ENCODE measurements at regions not wholly inside any gene's neighbourhood (a gene's known extent, or its start where the extent isn't known, plus 50 kb on each side); places are given as distances from the start of the nearest gene placed in this dataset.

GRCh38 chr1:57819893-57820292 is 396.0 kb upstream of the DAB1 start:
- TF ChIP-seq CTCF (IDR thresholded peaks at IDR 0.05) (no peak), ZFX (IDR thresholded peaks at IDR 0.05; ENCODE audit: borderline replicate concordance) (no peak)
- no peak overlapping the region for H3K27ac ChIP-seq

GRCh38 chr1:57803586-57803985 is 379.7 kb upstream of the DAB1 start:
- H3K27ac ChIP-seq, result no peak overlapping the region
- TF ChIP-seq CTCF (IDR thresholded peaks at IDR 0.05), result no peak
- TF ChIP-seq ZFX (IDR thresholded peaks at IDR 0.05; ENCODE audit: borderline replicate concordance), result no peak

DNA sequence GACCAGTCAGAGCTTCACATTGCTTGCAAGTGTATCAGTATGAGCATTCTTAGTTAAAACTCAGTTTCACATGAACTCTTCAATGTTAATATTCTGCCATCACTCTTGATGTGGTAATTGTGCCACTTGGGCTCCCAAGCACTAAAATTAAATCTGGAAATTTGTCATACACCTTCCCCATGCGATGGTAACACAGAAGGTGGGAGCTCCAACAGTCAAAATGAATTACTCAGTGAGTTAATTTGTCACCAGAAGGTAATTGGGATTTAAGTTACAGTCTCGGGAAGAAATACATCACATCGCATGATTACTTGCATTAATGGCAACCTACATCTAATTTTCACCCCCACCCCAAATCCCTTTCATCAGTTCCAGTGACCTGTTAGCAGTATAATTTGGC is 376.5 kb upstream of the DAB1 start:
- TF ChIP-seq CTCF (IDR thresholded peaks at IDR 0.05) (no peak), ZFX (IDR thresholded peaks at IDR 0.05; ENCODE audit: borderline replicate concordance) (no peak)
- no peak overlapping the region for H3K27ac ChIP-seq

- no peak overlapping the region for H3K27ac ChIP-seq
- TF ChIP-seq CTCF (IDR thresholded peaks at IDR 0.05), result no peak
These were observed 375.7 kb upstream of the DAB1 start for GRCh38 chr1:57799490-57800115.

DNA sequence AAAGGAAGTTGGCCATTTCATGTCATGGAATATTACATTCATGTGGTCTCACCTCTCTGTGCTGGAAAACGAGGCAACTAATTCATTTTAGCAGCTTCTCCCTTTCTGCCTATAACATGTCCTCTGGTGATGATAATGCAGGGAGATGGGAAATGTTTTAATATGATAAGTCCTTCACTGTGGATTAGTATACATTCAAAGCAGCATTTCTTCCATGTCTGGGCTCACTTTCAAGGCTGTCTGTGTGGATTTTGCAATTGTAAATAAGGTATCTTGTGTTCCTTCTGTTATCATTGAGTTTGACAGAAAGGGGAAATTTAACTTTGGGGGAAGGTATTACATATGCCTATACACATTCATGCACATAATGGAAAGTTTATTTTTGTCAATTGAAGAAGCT is 374.7 kb upstream of the DAB1 start:
- TF ChIP-seq ZFX (IDR thresholded peaks at IDR 0.05; ENCODE audit: borderline replicate concordance) (no peak), CTCF (IDR thresholded peaks at IDR 0.05) (no peak)
- no peak overlapping the region for H3K27ac ChIP-seq

DNA sequence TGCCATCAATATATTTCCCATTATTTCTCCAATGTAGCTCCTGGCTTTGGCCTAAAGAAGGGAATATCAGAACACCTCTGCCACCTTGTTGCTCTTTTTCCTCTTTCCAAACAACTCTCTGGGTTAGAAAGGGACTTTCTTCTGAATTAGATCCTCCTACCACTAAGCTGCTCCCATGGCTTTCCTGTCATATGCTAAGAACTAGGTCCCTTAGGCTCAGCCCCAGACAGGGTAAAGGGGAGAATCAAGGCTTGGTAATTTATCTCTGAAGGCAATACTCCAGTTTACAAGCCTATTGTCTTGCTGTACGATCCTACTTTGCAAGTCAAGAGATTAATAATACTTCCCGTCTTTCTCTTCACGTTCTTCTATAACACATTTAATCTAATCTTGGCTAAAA is 373.2 kb upstream of the DAB1 start:
- no peak for TF ChIP-seq CTCF (IDR thresholded peaks at IDR 0.05)
- no peak for TF ChIP-seq ZFX (IDR thresholded peaks at IDR 0.05; ENCODE audit: borderline replicate concordance)
- H3K27ac ChIP-seq, result no peak overlapping the region

DNA sequence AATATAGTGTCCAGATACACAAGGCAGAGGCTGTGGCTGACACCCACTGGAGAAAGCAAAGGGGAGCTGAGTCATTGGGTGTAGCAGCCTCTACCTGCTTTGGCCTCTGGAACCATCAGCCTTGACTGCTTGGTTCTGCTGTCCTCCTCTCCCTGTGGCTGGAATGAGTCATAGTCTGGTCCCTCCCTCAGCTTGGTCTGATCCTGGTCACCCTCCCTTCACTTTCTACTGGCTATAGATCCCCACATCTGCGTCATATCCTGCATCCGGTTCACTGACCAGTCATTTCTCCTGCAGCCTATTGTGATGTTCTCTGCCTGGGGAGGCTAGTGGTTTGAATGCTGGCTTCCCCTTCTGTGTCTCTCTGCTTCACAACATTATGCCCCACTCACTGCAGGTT is 372.8 kb upstream of the DAB1 start:
- TF ChIP-seq CTCF (IDR thresholded peaks at IDR 0.05) (no peak), ZFX (IDR thresholded peaks at IDR 0.05; ENCODE audit: borderline replicate concordance) (no peak)
- no peak overlapping the region for H3K27ac ChIP-seq

Measured in 22Rv1 (cell line).